Activated T-cell treated with anti-CD3 and anti-CD28 coated beads, Interleukin-2, amount 50 U/mL, for 72 hours (primary cell): ENCODE measurements at regions not wholly inside any gene's neighbourhood (a gene's known extent, or its start where the extent isn't known, plus 50 kb on each side); places are given as distances from the start of the nearest gene placed in this dataset.

Source experiments
- ATAC-seq, 2 donors: fragments of 150-1000 bp; cut with Tn5 transposase; replicated peaks in 1 of 2; 2 replicates each; pipeline ENCODE4 v1.10.0; 2021; ENCODE audit warnings: moderate library complexity in 2 of 2, mild to moderate bottlenecking in 1 of 2
- DNase-seq, 2 donors: peaks; one replicate each; pipeline ENCODE4 v3.0.0; 2021 to 2022; ENCODE audit warnings: mixed read lengths in 1 of 2
- H3K27ac Mint-ChIP-seq: one replicate; pipeline ENCODE4 v1.8.0; 2022; ENCODE audit warnings: mild to moderate bottlenecking, moderate library complexity, mixed read lengths
- H3K27me3 Mint-ChIP-seq: one replicate; pipeline ENCODE4 v1.8.0; 2022; ENCODE audit warnings: low read depth, mixed read lengths
- H3K36me3 Mint-ChIP-seq, 2 donors: one replicate each; pipeline ENCODE4 v1.8.0; 2022; ENCODE audit warnings: mixed read lengths in 2 of 2, mild to moderate bottlenecking in 1 of 2; ENCODE audit not compliant: insufficient read depth in 2 of 2
- H3K4me1 Mint-ChIP-seq: one replicate; pipeline ENCODE4 v1.8.0; 2022; ENCODE audit warnings: low read depth, mixed read lengths
- H3K4me3 Mint-ChIP-seq, 2 donors: one replicate each; pipeline ENCODE4 v1.8.0; 2022; ENCODE audit warnings: mild to moderate bottlenecking in 2 of 2, mixed read lengths in 2 of 2, moderate library complexity in 2 of 2
- H3K9me3 Mint-ChIP-seq, 2 donors: one replicate each; pipeline ENCODE4 v1.8.0; 2022; ENCODE audit warnings: mixed read lengths in 2 of 2

DNA sequence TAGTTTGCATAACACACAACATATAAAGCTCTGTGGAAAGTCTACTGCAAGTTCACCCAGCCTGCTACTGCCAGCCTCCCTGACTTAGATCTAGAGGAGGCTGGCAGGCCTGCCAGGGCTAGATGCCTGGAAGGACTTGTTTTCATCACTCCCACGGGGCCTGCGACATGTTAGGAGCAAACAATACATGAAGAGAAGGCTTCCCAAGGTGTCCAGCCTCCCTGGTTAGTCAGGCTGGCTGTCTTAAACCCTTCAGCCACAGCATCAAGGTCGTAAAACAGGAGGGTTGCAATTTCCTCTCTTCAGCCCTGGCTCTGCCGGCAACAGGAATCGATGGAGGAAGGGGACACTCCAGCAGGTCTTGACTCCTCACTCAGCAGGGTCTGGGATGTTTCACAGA lies 104.5 kb downstream of the NGF start:
- ATAC-seq = no peak
- Mint-ChIP-seq H3K4me3 (no peak overlapping the region), H3K36me3 (peaks cover 0 to 2% of the 10 kb centered on the region in 2 donors), H3K27me3 (peaks cover 19% of the 10 kb centered on the region), H3K4me1 (no peaks in the 10 kb centered on the region), H3K27ac (no peak overlapping the region), H3K9me3 (peaks cover 0 to 2% of the 10 kb centered on the region in 2 donors)
- no peak for DNase-seq

DNA sequence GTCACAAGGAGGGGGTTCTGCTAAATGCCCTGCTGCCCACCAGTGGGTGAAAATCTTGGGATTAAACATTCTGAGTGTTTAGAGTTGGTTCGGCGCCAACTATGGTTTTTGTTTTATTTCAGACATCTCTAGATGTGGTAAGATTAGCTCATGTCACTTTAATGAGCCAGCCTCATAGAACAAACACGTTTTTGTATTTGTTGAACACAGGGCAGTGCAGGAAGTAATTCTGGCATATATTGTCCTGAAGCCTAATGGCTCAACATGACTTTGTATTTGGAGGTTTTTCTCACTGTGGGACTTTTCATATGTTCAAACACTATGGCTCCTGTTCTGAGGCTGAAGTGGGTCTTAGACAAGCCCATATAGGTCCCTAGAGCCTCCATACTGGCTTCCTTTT lies 107.8 kb downstream of the NGF start:
- Mint-ChIP-seq H3K36me3 (no peaks in the 10 kb centered on the region), H3K4me3 (no peak overlapping the region), H3K27ac (no peak overlapping the region), H3K9me3 (no peaks in the 10 kb centered on the region), H3K27me3 (no peaks in the 10 kb centered on the region), H3K4me1 (no peaks in the 10 kb centered on the region)
- ATAC-seq (no peak), DNase-seq (no peak)

GRCh38 chr1:115229016-115229415 lies 109.0 kb downstream of the NGF start:
- Mint-ChIP-seq H3K36me3 (no peaks in the 10 kb centered on the region), H3K4me3 (no peak overlapping the region), H3K27me3 (no peaks in the 10 kb centered on the region), H3K4me1 (no peaks in the 10 kb centered on the region), H3K27ac (no peak overlapping the region), H3K9me3 (no peaks in the 10 kb centered on the region)
- ATAC-seq (no peak), DNase-seq (no peak)

GRCh38 chr1:115228191-115228590 lies 109.9 kb downstream of the NGF start:
- peaks cover 7% of the 10 kb centered on the region for H3K27me3 Mint-ChIP-seq
- H3K4me3 Mint-ChIP-seq = no peak overlapping the region
- H3K36me3 Mint-ChIP-seq = no peaks in the 10 kb centered on the region
- no peak overlapping the region for H3K27ac Mint-ChIP-seq
- ATAC-seq (no peak), DNase-seq (no peak)
- no peaks in the 10 kb centered on the region for H3K9me3 Mint-ChIP-seq
- no peaks in the 10 kb centered on the region for H3K4me1 Mint-ChIP-seq

- Mint-ChIP-seq H3K27ac (no peak overlapping the region), H3K4me1 (no peaks in the 10 kb centered on the region), H3K36me3 (no peaks in the 10 kb centered on the region), H3K9me3 (no peaks in the 10 kb centered on the region), H3K4me3 (no peak overlapping the region), H3K27me3 (peaks cover 10% of the 10 kb centered on the region)
- ATAC-seq = no peak
- no peak for DNase-seq
These were observed 110.5 kb downstream of the NGF start for GRCh38 chr1:115227346-115228082.

DNA sequence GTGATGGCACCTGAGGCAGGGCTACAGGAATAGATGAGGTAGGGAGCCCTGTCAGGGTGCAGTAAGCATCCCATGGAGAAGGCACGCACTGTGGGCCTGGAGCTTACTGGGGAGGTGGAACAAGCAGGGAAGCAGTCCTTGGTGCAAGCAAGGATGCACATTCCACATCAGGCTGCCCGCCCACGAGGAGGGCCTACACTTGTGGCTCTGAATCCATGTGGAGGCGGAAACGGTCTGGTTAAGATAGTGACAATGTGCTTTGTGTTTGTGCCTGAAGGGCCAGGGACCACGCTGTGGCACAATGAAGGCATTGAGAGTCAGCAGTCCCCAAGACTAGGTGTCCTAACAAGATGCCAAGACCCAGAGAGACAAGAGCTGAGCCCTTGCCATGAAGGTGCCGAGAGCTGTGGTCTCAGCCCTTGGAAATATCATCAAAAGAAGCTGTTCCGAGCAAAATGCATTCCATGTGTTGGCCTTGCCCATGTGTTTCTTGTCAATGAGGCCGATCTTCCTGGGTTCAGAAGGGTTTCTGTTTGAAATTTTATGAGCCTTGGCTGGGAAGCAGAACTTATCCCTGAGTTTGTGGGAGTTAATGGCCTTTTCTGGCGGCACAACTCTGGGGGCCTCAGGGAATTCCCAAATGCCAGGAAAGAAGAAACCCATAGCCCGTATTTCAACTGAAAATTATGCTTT lies 111.9 kb downstream of the NGF start:
- no peak overlapping the region for H3K27ac Mint-ChIP-seq
- H3K9me3 Mint-ChIP-seq = no peaks in the 10 kb centered on the region
- no peaks in the 10 kb centered on the region for H3K36me3 Mint-ChIP-seq
- no peak for ATAC-seq
- H3K4me3 Mint-ChIP-seq = no peak overlapping the region
- DNase-seq = no peak
- H3K4me1 Mint-ChIP-seq = no peaks in the 10 kb centered on the region
- peaks cover 10% of the 10 kb centered on the region for H3K27me3 Mint-ChIP-seq

DNA sequence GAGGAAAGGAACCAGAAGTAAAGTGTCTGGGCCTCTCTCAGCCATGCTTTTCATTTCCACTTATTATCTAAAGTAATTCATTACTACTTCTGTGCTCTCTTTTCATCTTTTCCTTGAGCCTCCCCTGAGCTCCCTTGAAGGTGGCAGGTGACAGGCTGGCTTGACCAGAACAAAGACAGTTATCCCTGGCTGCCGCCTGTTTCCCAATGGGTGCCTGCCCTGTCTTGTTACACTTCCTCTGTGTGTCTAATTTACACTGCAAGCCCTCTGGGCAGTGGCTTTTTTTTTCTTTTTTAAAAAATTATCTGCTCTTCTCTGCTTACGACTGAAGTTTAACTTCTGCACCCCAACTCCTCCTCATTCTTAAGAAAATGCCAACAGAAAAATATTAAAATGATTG lies 113.4 kb downstream of the NGF start:
- no peaks in the 10 kb centered on the region for H3K9me3 Mint-ChIP-seq
- DNase-seq = no peak
- H3K4me1 Mint-ChIP-seq = no peaks in the 10 kb centered on the region
- no peak for ATAC-seq
- H3K36me3 Mint-ChIP-seq = no peaks in the 10 kb centered on the region
- no peak overlapping the region for H3K27ac Mint-ChIP-seq
- no peak overlapping the region for H3K4me3 Mint-ChIP-seq
- H3K27me3 Mint-ChIP-seq = peaks cover 12% of the 10 kb centered on the region

DNA sequence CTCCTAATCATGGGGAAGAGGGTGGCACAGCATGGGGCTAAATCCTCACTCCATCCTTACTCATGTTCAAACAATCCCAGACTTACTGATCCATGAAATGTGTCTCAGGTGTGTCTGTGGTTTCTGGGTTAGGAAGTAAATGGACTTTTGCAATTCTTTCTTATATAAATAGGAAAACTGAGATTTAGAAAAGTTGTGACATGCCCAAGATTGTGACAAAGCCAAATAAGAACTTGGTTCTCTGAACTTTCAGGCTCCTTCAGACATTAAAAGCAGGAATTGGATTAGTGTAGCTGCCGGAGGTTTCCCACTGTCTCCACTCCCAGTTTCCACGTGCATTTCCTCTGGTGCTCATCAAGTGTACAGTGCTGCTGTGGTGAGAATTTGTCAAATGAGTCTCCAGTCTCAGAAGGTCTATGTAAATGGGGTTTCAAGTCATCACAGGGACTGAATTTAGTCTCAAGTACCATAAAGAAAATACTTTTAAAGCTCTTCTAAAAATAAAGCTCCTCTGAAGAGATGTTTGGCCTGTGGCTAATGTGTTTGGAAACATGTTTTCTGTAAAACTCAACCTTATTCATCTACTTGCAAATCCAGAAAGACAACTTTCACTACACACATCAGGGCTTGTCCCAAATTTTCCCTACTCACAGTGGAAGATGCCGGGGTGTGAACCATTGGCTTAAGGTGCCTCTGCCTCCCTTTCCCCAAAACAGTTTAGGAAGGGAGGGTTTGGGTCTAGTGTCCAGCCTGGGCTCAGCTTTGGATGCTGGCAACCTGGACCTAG lies 115.2 kb downstream of the NGF start:
- no peak overlapping the region for H3K27ac Mint-ChIP-seq
- H3K4me3 Mint-ChIP-seq = no peak overlapping the region
- H3K4me1 Mint-ChIP-seq = no peaks in the 10 kb centered on the region
- no peak for ATAC-seq
- peaks cover 23% of the 10 kb centered on the region for H3K27me3 Mint-ChIP-seq
- DNase-seq = no peak
- H3K36me3 Mint-ChIP-seq = no peaks in the 10 kb centered on the region
- H3K9me3 Mint-ChIP-seq = no peaks in the 10 kb centered on the region

GRCh38 chr1:115220340-115221270 lies 117.4 kb downstream of the NGF start:
- Mint-ChIP-seq H3K4me3 (no peak overlapping the region), H3K27ac (no peak overlapping the region), H3K4me1 (no peaks in the 10 kb centered on the region), H3K27me3 (peaks cover 34% of the 10 kb centered on the region), H3K36me3 (no peaks in the 10 kb centered on the region), H3K9me3 (no peaks in the 10 kb centered on the region)
- DNase-seq = no peak
- no peak for ATAC-seq

DNA sequence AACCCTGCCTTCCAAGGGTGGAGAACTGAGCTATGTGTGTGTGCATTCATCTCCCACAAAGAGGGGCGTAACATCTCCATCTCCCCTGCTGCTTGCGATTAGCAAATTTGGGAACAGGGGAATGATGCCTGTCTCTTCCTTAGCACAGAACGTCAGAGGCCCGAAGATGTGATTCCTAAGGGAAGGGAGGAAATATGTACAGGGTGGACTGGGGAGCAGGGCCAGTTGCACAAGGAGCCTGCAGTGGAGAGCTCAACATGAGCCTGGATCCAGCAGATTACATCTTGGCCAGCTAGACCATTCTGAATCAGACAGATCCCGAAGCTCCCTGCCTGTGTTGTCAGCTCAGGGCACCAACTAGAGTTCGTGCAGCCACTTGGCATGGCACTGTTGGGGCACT lies 118.1 kb downstream of the NGF start:
- ATAC-seq = no peak
- no peak for DNase-seq
- Mint-ChIP-seq H3K4me1 (no peaks in the 10 kb centered on the region), H3K27me3 (peaks cover 34% of the 10 kb centered on the region), H3K27ac (no peak overlapping the region), H3K36me3 (no peaks in the 10 kb centered on the region), H3K9me3 (no peaks in the 10 kb centered on the region), H3K4me3 (no peak overlapping the region)

- no peaks in the 10 kb centered on the region for H3K9me3 Mint-ChIP-seq
These were observed 119.3 kb downstream of the NGF start for GRCh38 chr1:115218699-115219098.

GRCh38 chr1:115218034-115218405 lies 120.0 kb downstream of the NGF start:
- H3K9me3 Mint-ChIP-seq = no peaks in the 10 kb centered on the region
- no peak overlapping the region for H3K27ac Mint-ChIP-seq
- no peak overlapping the region for H3K4me3 Mint-ChIP-seq
- DNase-seq (no peak), ATAC-seq (no peak)
- H3K36me3 Mint-ChIP-seq = no peaks in the 10 kb centered on the region
- no peaks in the 10 kb centered on the region for H3K4me1 Mint-ChIP-seq
- peaks cover 26% of the 10 kb centered on the region for H3K27me3 Mint-ChIP-seq

More at GRCh38 chr1:115218699-115219098, 119.3 kb downstream of the NGF start:
- Mint-ChIP-seq H3K4me3 (no peak overlapping the region), H3K27me3 (peaks cover 32% of the 10 kb centered on the region), H3K36me3 (no peaks in the 10 kb centered on the region), H3K27ac (no peak overlapping the region), H3K4me1 (no peaks in the 10 kb centered on the region)
- ATAC-seq = no peak
- no peak for DNase-seq
